HepG2 (cell line): ENCODE measurements at regions not wholly inside any gene's neighbourhood (a gene's known extent, or its start where the extent isn't known, plus 50 kb on each side); places are given as distances from the start of the nearest gene placed in this dataset.

Source experiments
- ATAC-seq: fragments of 200-7000 bp; cut with Tn5 transposase; 3 replicates; pipeline ENCODE4 v1.9.1; 2020; ENCODE audit warnings: mild to moderate bottlenecking, moderate library complexity
- BruUV-seq: library from RNA; stranded (reverse); fragments of 400-500 nt; replicated peaks from 2 replicates; lab custom pipeline; 2021; lab: Mats Ljungman, UMichigan
- CTCF ChIA-PET: fragments of 300-600 bp; formaldehyde crosslinking; extraction: SDS; loops from one replicate; lab custom pipeline; 2021; ENCODE audit warnings: low total read pairs, inconsistent platforms, low intra/inter-chr PET ratio; lab: Yijun Ruan, JAX
- POLR2A ChIA-PET: fragments of 350-600 bp; sonication (Branson Sonifier 250); formaldehyde crosslinking; loops from one replicate; lab custom pipeline; 2020; ENCODE audit warnings: antibody characterized with exemption, inconsistent platforms; lab: Yijun Ruan, JAX
- DNase-seq: peaks from one replicate; pipeline ENCODE4 v3.0.0-alpha.2; 2015; ENCODE audit warnings: low spot score
- FAIRE-seq: peaks from 3 replicates; lab custom pipeline; 2011; peaks lifted over from hg19 to GRCh38; lab: Jason Lieb, UNC
- H2AFZ ChIP-seq: one replicate; pipeline ENCODE4 v1.6.1; 2011; ENCODE audit warnings: low read length, inconsistent platforms
- H3K27ac ChIP-seq: fragments of 300-600 bp; 3 replicates; pipeline ENCODE4 v1.8.0; 2011; ENCODE audit warnings: mixed run types, mild to moderate bottlenecking, mixed read lengths, low read length, inconsistent platforms; ENCODE audit not compliant: insufficient read depth; ENCODE audit errors: extremely low read length
- H3K27me3 ChIP-seq, 2 experiments: fragments of 200-600 bp in 1 of 2; 2 replicates in 1 of 2; 3 replicates in 1 of 2; pipeline versions ENCODE4 v1.6.0 to v1.8.0; 2011; ENCODE audit warnings: low read length in 2 of 2, mild to moderate bottlenecking in 2 of 2, moderate library complexity in 2 of 2, inconsistent platforms in 1 of 2; ENCODE audit not compliant: insufficient read depth in 2 of 2, control insufficient read depth in 1 of 2
- H3K36me3 ChIP-seq, 2 experiments: fragments of 200-600 bp in 1 of 2; replicated peaks in 1 of 2; 2 replicates in 1 of 2; 3 replicates in 1 of 2; pipeline versions ENCODE4 v1.5.1 to v1.8.0; 2011; ENCODE audit warnings: low read length in 2 of 2, inconsistent platforms in 1 of 2; ENCODE audit not compliant: insufficient read depth in 2 of 2, control insufficient read depth in 1 of 2
- H3K4me1 ChIP-seq: 2 replicates; pipeline ENCODE4 v1.5.1; 2012; ENCODE audit warnings: low read length, inconsistent platforms; ENCODE audit not compliant: insufficient read depth
- H3K4me2 ChIP-seq: 2 replicates; pipeline ENCODE4 v1.6.0; 2011; ENCODE audit warnings: low read depth, low read length, inconsistent platforms
- H3K4me3 ChIP-seq, 3 experiments: fragments of 200-600 bp in 1 of 3; sonication (generic), shearing (Covaris generic) in 1 of 3; replicated peaks in 1 of 3; 2 replicates each; pipeline ENCODE4 v1.5.1; 2011 to 2016; ENCODE audit warnings: low read length in 3 of 3, inconsistent platforms in 2 of 3, low read depth in 2 of 3, mild to moderate bottlenecking in 2 of 3, control low read depth in 1 of 3, mixed read lengths in 1 of 3; ENCODE audit not compliant: insufficient read depth in 1 of 3
- H3K79me2 ChIP-seq: one replicate; pipeline ENCODE4 v1.6.1; 2011; ENCODE audit warnings: low read length, inconsistent platforms; ENCODE audit not compliant: insufficient read depth
- H3K9ac ChIP-seq: 2 replicates; pipeline ENCODE4 v1.6.0; 2011; ENCODE audit warnings: mild to moderate bottlenecking, low read depth, low read length, inconsistent platforms; ENCODE audit not compliant: insufficient read depth
- H3K9me3 ChIP-seq: 2 replicates; pipeline ENCODE4 v1.5.1; 2012; ENCODE audit warnings: mild to moderate bottlenecking, low read length
- H4K20me1 ChIP-seq: 2 replicates; pipeline ENCODE4 v1.6.0; 2011; ENCODE audit warnings: inconsistent platforms, mild to moderate bottlenecking, low read length, moderate library complexity; ENCODE audit not compliant: insufficient read depth
- GABPB1 ChIP-seq: IDR thresholded peaks from 2 replicates; pipeline ENCODE4 v1.6.1; 2016; ENCODE audit warnings: mild to moderate bottlenecking, missing genetic modification reagents, moderate library complexity, missing compliant biosample characterization
- HNRNPK ChIP-seq: fragments of 200-400 bp; formaldehyde crosslinking; IDR thresholded peaks from 2 replicates; pipeline ENCODE4 v1.6.1; 2018; ENCODE audit warnings: low read length, low read depth, moderate library complexity, mild to moderate bottlenecking; ENCODE audit not compliant: poor library complexity, severe bottlenecking
- HNRNPUL1 ChIP-seq: fragments of 200-400 bp; formaldehyde crosslinking; IDR thresholded peaks from 2 replicates; pipeline ENCODE4 v1.6.1; 2017; ENCODE audit warnings: low read depth, mild to moderate bottlenecking, low read length, moderate library complexity
- HOXA3 ChIP-seq: sonication (generic); formaldehyde crosslinking; IDR thresholded peaks from 2 replicates; pipeline ENCODE4 v1.5.0; 2020; ENCODE audit warnings: missing genetic modification reagents
- IRX3 ChIP-seq: sonication (generic); formaldehyde crosslinking; IDR thresholded peaks from 2 replicates; pipeline ENCODE4 v1.8.1; 2023; ENCODE audit warnings: mild to moderate bottlenecking, low read depth, missing genetic modification reagents, borderline replicate concordance
- KDM1A ChIP-seq: IDR thresholded peaks from 2 replicates; pipeline ENCODE4 v1.6.1; 2016; ENCODE audit warnings: missing compliant biosample characterization
- NFKB2 ChIP-seq: sonication (generic); formaldehyde crosslinking; IDR thresholded peaks from 2 replicates; pipeline ENCODE4 v1.4.0; 2020; ENCODE audit warnings: missing genetic modification reagents, borderline replicate concordance
- NPAS2 ChIP-seq: sonication (generic); formaldehyde crosslinking; IDR thresholded peaks from 2 replicates; pipeline ENCODE4 v1.8.0; 2022; ENCODE audit warnings: mild to moderate bottlenecking, missing genetic modification reagents, borderline replicate concordance
- PHF20 ChIP-seq: sonication (generic); formaldehyde crosslinking; IDR thresholded peaks from 2 replicates; pipeline ENCODE4 v1.5.0; 2020; ENCODE audit warnings: mild to moderate bottlenecking, missing genetic modification reagents
- ZNF10 ChIP-seq: sonication (generic); formaldehyde crosslinking; IDR thresholded peaks from 2 replicates; pipeline ENCODE4 v1.4.0; 2020; ENCODE audit warnings: mild to moderate bottlenecking, low read depth, missing genetic modification reagents, borderline replicate concordance
- ZNF530 ChIP-seq: sonication (generic); formaldehyde crosslinking; IDR thresholded peaks from 2 replicates; pipeline ENCODE4 v1.5.0; 2020; ENCODE audit warnings: low read depth, mild to moderate bottlenecking, missing genetic modification reagents
- ZNF577 ChIP-seq: sonication (generic); formaldehyde crosslinking; IDR thresholded peaks from 2 replicates; pipeline ENCODE4 v1.4.0; 2020; ENCODE audit warnings: mild to moderate bottlenecking, low read depth, missing genetic modification reagents, borderline replicate concordance
- WGBS: methylation state at CpG from one replicate; pipeline ENCODE4 v1.1.6; 2017; ENCODE audit warnings: low lambda C conversion rate; 5-methylcytosine and 5-hydroxymethylcytosine counted together
- in situ Hi-C: cut with HindIII; loops from 2 replicates; pipeline ENCODE4 v1.10.0; 2017; ENCODE audit warnings: low pct_unique_long_range_greater_than_20kb; ENCODE audit not compliant: extremely low pct_ligation_motif_present
- intact Hi-C: fragments of 100-400 bp; cut with micrococcal nuclease; formaldehyde crosslinking; loops from one replicate; pipeline ENCODE4 v1.10.0; 2022; ENCODE audit not compliant: unreplicated experiment
- TF ChIP-seq, protein P1 (sequence below): sonication (generic); formaldehyde crosslinking; IDR thresholded peaks from 2 replicates; pipeline ENCODE4 v1.5.0; 2020; ENCODE audit warnings: mild to moderate bottlenecking, missing genetic modification reagents
- TF ChIP-seq, protein P2 (sequence below): sonication (generic); formaldehyde crosslinking; IDR thresholded peaks from 2 replicates; pipeline ENCODE4 v1.4.0; 2020; ENCODE audit warnings: missing genetic modification reagents, mild to moderate bottlenecking, borderline replicate concordance
- TF ChIP-seq, protein P3 (sequence below): IDR thresholded peaks from 2 replicates; pipeline ENCODE4 v1.6.1; 2016; ENCODE audit warnings: low read depth, control low read depth

DNA sequence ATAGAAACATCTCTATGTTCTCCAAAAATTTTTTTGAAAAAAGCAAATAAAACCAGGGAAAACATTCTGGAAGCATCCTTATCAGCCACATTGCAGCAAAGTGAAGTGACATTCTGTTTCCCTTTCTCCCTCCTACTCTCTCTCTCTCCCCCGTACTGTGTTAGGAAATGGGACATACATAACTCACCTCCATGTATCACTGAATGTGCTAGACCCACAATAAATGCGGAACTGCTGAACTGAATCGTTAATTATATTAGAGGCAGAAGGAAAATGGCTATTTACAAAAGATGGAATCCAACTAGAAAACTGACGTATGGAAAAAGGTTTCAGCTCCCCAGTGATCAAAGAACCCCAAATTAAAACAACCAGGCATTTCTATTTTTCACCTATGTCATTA lies 129.8 kb downstream of the MINAR1 start (continued):
- TF ChIP-seq, protein P1, sequence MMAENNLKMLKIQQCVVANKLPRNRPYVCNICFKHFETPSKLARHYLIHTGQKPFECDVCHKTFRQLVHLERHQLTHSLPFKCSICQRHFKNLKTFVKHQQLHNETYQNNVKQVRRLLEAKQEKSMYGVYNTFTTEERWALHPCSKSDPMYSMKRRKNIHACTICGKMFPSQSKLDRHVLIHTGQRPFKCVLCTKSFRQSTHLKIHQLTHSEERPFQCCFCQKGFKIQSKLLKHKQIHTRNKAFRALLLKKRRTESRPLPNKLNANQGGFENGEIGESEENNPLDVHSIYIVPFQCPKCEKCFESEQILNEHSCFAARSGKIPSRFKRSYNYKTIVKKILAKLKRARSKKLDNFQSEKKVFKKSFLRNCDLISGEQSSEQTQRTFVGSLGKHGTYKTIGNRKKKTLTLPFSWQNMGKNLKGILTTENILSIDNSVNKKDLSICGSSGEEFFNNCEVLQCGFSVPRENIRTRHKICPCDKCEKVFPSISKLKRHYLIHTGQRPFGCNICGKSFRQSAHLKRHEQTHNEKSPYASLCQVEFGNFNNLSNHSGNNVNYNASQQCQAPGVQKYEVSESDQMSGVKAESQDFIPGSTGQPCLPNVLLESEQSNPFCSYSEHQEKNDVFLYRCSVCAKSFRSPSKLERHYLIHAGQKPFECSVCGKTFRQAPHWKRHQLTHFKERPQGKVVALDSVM (CRISPR knock-in tag) = no peak
- no peak for TF ChIP-seq ZNF10

DNA sequence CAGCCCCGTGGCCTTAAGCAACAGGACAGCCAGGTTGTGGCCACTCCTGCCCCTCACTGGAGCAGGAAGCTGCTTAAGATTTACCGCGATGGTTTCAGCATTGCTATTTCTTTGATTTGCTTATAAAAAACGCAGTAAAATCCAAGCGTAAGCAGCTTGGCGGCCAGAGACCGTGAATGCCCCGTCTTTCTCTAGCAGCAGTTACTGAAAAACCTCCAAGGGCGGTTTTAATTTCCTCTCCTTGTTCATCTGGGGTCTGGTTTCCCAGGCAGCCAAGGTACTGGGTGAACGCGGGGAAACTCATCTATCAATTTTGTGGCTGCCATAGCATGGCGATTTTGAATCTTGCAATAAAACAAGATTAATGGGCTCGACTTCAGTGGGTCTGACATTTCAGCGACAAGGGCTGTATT lies 130.3 kb downstream of the MINAR1 start:
- H3K27ac ChIP-seq = no peak overlapping the region
- no peaks in the 10 kb centered on the region for H3K9me3 ChIP-seq
- intact Hi-C loops = no loop called here
- no peak overlapping the region for H3K4me2 ChIP-seq
- POLR2A ChIA-PET = no interaction called here
- no peak overlapping the region for H3K9ac ChIP-seq
- H3K79me2 ChIP-seq = no peaks in the 10 kb centered on the region
- H3K4me3 ChIP-seq = no peak overlapping the region
- WGBS = 23% methylated on average over 14 of the region's 14 CpGs
- in situ Hi-C loops = no loop called here
- peaks cover 0 to 22% of the 10 kb centered on the region in 2 experiments; a peak in 2 of 5 replicates for H3K27me3 ChIP-seq
- CTCF ChIA-PET = no interaction called here
- H3K4me1 ChIP-seq = no peaks in the 10 kb centered on the region
- FAIRE-seq (no peak), ATAC-seq (no peak), DNase-seq (no peak)
- H2AFZ ChIP-seq = no peak overlapping the region
- no peaks in the 10 kb centered on the region for H3K36me3 ChIP-seq
- TF ChIP-seq ZNF530 = no peak
- no peak for TF ChIP-seq NFKB2
- TF ChIP-seq, protein P2, sequence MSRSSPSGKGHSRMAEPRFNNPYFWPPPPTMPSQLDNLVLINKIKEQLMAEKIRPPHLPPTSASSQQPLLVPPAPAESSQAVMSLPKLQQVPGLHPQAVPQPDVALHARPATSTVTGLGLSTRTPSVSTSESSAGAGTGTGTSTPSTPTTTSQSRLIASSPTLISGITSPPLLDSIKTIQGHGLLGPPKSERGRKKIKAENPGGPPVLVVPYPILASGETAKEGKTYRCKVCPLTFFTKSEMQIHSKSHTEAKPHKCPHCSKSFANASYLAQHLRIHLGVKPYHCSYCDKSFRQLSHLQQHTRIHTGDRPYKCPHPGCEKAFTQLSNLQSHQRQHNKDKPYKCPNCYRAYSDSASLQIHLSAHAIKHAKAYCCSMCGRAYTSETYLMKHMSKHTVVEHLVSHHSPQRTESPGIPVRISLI = no peak
- TF ChIP-seq HNRNPUL1 = no peak
- no peak for TF ChIP-seq HOXA3 (CRISPR knock-in tag)
- no peak for TF ChIP-seq NPAS2 (CRISPR knock-in tag)
- TF ChIP-seq IRX3 (CRISPR knock-in tag) = no peak
- no peak for TF ChIP-seq PHF20 (CRISPR knock-in tag)
- TF ChIP-seq KDM1A (CRISPR knock-in tag) = no peak
- no peak for TF ChIP-seq GABPB1 (CRISPR knock-in tag)
- no peak for TF ChIP-seq ZNF577 (CRISPR knock-in tag)
- TF ChIP-seq, protein P3, sequence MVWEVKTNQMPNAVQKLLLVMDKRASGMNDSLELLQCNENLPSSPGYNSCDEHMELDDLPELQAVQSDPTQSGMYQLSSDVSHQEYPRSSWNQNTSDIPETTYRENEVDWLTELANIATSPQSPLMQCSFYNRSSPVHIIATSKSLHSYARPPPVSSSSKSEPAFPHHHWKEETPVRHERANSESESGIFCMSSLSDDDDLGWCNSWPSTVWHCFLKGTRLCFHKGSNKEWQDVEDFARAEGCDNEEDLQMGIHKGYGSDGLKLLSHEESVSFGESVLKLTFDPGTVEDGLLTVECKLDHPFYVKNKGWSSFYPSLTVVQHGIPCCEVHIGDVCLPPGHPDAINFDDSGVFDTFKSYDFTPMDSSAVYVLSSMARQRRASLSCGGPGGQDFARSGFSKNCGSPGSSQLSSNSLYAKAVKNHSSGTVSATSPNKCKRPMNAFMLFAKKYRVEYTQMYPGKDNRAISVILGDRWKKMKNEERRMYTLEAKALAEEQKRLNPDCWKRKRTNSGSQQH (CRISPR knock-in tag) = no peak
- TF ChIP-seq HNRNPK = no peak
- BruUV-seq = no TSS peak
- H4K20me1 ChIP-seq = no peaks in the 10 kb centered on the region
